ACC112 (cell line): ENCODE measurements at regions not wholly inside any gene's neighbourhood (a gene's known extent, or its start where the extent isn't known, plus 50 kb on each side); places are given as distances from the start of the nearest gene placed in this dataset.

Experiments
- H2AFZ ChIP-seq: fragments of 200-600 bp; sonication (generic); one replicate; pipeline ENCODE4 v1.6.0; 2017; ENCODE audit warnings: antibody characterized with exemption, low read length; ENCODE audit not compliant: unreplicated experiment
- H3K27ac ChIP-seq: fragments of 200-600 bp; sonication (generic); 2 replicates; pipeline ENCODE4 v1.5.1; 2014; ENCODE audit warnings: low read depth, mild to moderate bottlenecking, antibody characterized with exemption, low read length, moderate library complexity
- H3K27me3 ChIP-seq: fragments of 200-600 bp; sonication (generic); 2 replicates; pipeline ENCODE4 v1.6.1; 2014; ENCODE audit warnings: mild to moderate bottlenecking, antibody characterized with exemption, low read length, moderate library complexity, mixed read lengths; ENCODE audit not compliant: insufficient read depth
- H3K36me3 ChIP-seq: fragments of 200-600 bp; sonication (generic); 2 replicates; pipeline ENCODE4 v1.6.1; 2016; ENCODE audit warnings: mild to moderate bottlenecking, antibody characterized with exemption, low read length, moderate library complexity, mixed read lengths; ENCODE audit not compliant: insufficient read depth
- H3K4me1 ChIP-seq: fragments of 200-600 bp; sonication (generic); one replicate; pipeline ENCODE4 v1.6.1; 2016; ENCODE audit warnings: low read length, mixed read lengths; ENCODE audit not compliant: insufficient read depth, unreplicated experiment, control insufficient read depth
- H3K4me3 ChIP-seq: fragments of 200-600 bp; sonication (generic); 2 replicates; pipeline ENCODE4 v1.5.1; 2014; ENCODE audit warnings: mild to moderate bottlenecking, low read depth, low read length
- H3K79me2 ChIP-seq: fragments of 200-600 bp; sonication (generic); one replicate; pipeline ENCODE4 v1.6.0; 2016; ENCODE audit warnings: low read length; ENCODE audit not compliant: control insufficient read depth, unreplicated experiment, insufficient read depth

- H3K27ac ChIP-seq: no peak overlapping the region
- no peak overlapping the region for H3K4me3 ChIP-seq
- no peaks in the 10 kb centered on the region for H3K79me2 ChIP-seq
- H2AFZ ChIP-seq: no peak overlapping the region
- H3K27me3 ChIP-seq: no peaks in the 10 kb centered on the region
- no peaks in the 10 kb centered on the region for H3K36me3 ChIP-seq
- no peaks in the 10 kb centered on the region for H3K4me1 ChIP-seq
Measured at GRCh38 chr9:86645303-86645702, 291.1 kb upstream of the TUT7 start.

GRCh38 chr9:86644675-86645034, 290.4 kb upstream of the TUT7 start:
- Histone ChIP-seq H2AFZ (no peak overlapping the region), H3K36me3 (no peaks in the 10 kb centered on the region), H3K27me3 (no peaks in the 10 kb centered on the region), H3K4me1 (no peaks in the 10 kb centered on the region), H3K4me3 (no peak overlapping the region), H3K27ac (no peak overlapping the region), H3K79me2 (no peaks in the 10 kb centered on the region)

- H3K27ac ChIP-seq: no peak overlapping the region
- H3K4me1 ChIP-seq: no peaks in the 10 kb centered on the region
- H3K36me3 ChIP-seq: no peaks in the 10 kb centered on the region
- H3K4me3 ChIP-seq: no peak overlapping the region
- no peaks in the 10 kb centered on the region for H3K27me3 ChIP-seq
- H3K79me2 ChIP-seq: no peaks in the 10 kb centered on the region
- H2AFZ ChIP-seq: no peak overlapping the region
Measured at GRCh38 chr9:86643946-86644674, 289.9 kb upstream of the TUT7 start.

GRCh38 chr9:86642721-86643120, 288.5 kb upstream of the TUT7 start:
- Histone ChIP-seq H3K79me2 (no peaks in the 10 kb centered on the region), H2AFZ (no peak overlapping the region), H3K36me3 (no peaks in the 10 kb centered on the region), H3K4me3 (no peak overlapping the region), H3K27ac (no peak overlapping the region), H3K4me1 (no peaks in the 10 kb centered on the region), H3K27me3 (no peaks in the 10 kb centered on the region)

GRCh38 chr9:86641970-86642369, 287.8 kb upstream of the TUT7 start:
- no peak overlapping the region for H2AFZ ChIP-seq
- no peaks in the 10 kb centered on the region for H3K4me1 ChIP-seq
- H3K36me3 ChIP-seq: no peaks in the 10 kb centered on the region
- no peak overlapping the region for H3K4me3 ChIP-seq
- no peaks in the 10 kb centered on the region for H3K79me2 ChIP-seq
- no peaks in the 10 kb centered on the region for H3K27me3 ChIP-seq
- H3K27ac ChIP-seq: no peak overlapping the region

- H3K27me3 ChIP-seq: 0 out of 2 replicates have a peak, but pooled peaks cover 4% of the 10 kb centered on the region
- no peaks in the 10 kb centered on the region for H3K36me3 ChIP-seq
- H3K4me3 ChIP-seq: no peak overlapping the region
- H3K4me1 ChIP-seq: no peaks in the 10 kb centered on the region
- H2AFZ ChIP-seq: no peak overlapping the region
- H3K79me2 ChIP-seq: no peaks in the 10 kb centered on the region
- H3K27ac ChIP-seq: no peak overlapping the region
Measured at GRCh38 chr9:86639899-86640379, 285.7 kb upstream of the TUT7 start.

GRCh38 chr9:86639287-86639686, 285.1 kb upstream of the TUT7 start:
- H3K36me3 ChIP-seq: no peaks in the 10 kb centered on the region
- no peaks in the 10 kb centered on the region for H3K79me2 ChIP-seq
- no peaks in the 10 kb centered on the region for H3K4me1 ChIP-seq
- H3K27me3 ChIP-seq: 0 out of 2 replicates have a peak, but pooled peaks cover 4% of the 10 kb centered on the region
- no peak overlapping the region for H2AFZ ChIP-seq
- no peak overlapping the region for H3K27ac ChIP-seq
- H3K4me3 ChIP-seq: no peak overlapping the region

GRCh38 chr9:86638109-86638508, 283.9 kb upstream of the TUT7 start:
- no peaks in the 10 kb centered on the region for H3K79me2 ChIP-seq
- H2AFZ ChIP-seq: no peak overlapping the region
- H3K4me3 ChIP-seq: no peak overlapping the region
- no peaks in the 10 kb centered on the region for H3K36me3 ChIP-seq
- H3K4me1 ChIP-seq: no peaks in the 10 kb centered on the region
- 0 out of 2 replicates have a peak, but pooled peaks cover 4% of the 10 kb centered on the region for H3K27me3 ChIP-seq
- H3K27ac ChIP-seq: no peak overlapping the region

GRCh38 chr9:86637515-86637914, 283.3 kb upstream of the TUT7 start:
- no peak overlapping the region for H3K4me3 ChIP-seq
- H3K4me1 ChIP-seq: no peaks in the 10 kb centered on the region
- H3K27me3 ChIP-seq: 0 out of 2 replicates have a peak, but pooled peaks cover 4% of the 10 kb centered on the region
- no peaks in the 10 kb centered on the region for H3K36me3 ChIP-seq
- no peak overlapping the region for H3K27ac ChIP-seq
- no peaks in the 10 kb centered on the region for H3K79me2 ChIP-seq
- no peak overlapping the region for H2AFZ ChIP-seq

GRCh38 chr9:86636519-86636918, 282.3 kb upstream of the TUT7 start:
- 0 out of 2 replicates have a peak, but pooled peaks cover 9% of the 10 kb centered on the region for H3K27me3 ChIP-seq
- no peak overlapping the region for H2AFZ ChIP-seq
- H3K36me3 ChIP-seq: no peaks in the 10 kb centered on the region
- no peak overlapping the region for H3K4me3 ChIP-seq
- H3K27ac ChIP-seq: no peak overlapping the region
- no peaks in the 10 kb centered on the region for H3K79me2 ChIP-seq
- no peaks in the 10 kb centered on the region for H3K4me1 ChIP-seq

- Histone ChIP-seq H3K79me2 (no peaks in the 10 kb centered on the region), H2AFZ (no peak overlapping the region), H3K36me3 (no peaks in the 10 kb centered on the region), H3K4me3 (no peak overlapping the region), H3K27me3 (0 out of 2 replicates have a peak, but pooled peaks cover 9% of the 10 kb centered on the region), H3K4me1 (no peaks in the 10 kb centered on the region), H3K27ac (no peak overlapping the region)
Measured at GRCh38 chr9:86636038-86636437, 281.8 kb upstream of the TUT7 start.
